ENCODE measurements at regions not wholly inside any gene's neighbourhood (a gene's known extent, or its start where the extent isn't known, plus 50 kb on each side); places are given as distances from the start of the nearest gene placed in this dataset.

GRCh38 chr6:134419716-134420115 is 101.8 kb upstream of the SGK1 start:
- ATAC-seq: no peak
- TF ChIP-seq ZFP30 (CRISPR knock-in tag; IDR thresholded peaks at IDR 0.05) (no peak), OSR1 (CRISPR knock-in tag; IDR thresholded peaks at IDR 0.05) (no peak), PATZ1 (CRISPR knock-in tag; IDR thresholded peaks at IDR 0.05; ENCODE audit: borderline replicate concordance) (no peak), CSRNP3 (CRISPR knock-in tag; IDR thresholded peaks at IDR 0.05) (no peak), PPARA (CRISPR knock-in tag; IDR thresholded peaks at IDR 0.05; ENCODE audit: borderline replicate concordance) (no peak), BACH2 (CRISPR knock-in tag; IDR thresholded peaks at IDR 0.05; ENCODE audit: borderline replicate concordance) (no peak), TSHZ2 (CRISPR knock-in tag; IDR thresholded peaks at IDR 0.05) (no peak), RARB (CRISPR knock-in tag; IDR thresholded peaks at IDR 0.05) (no peak), GLIS3 (CRISPR knock-in tag; IDR thresholded peaks at IDR 0.05) (no peak)

- ATAC-seq: no peak
- TF ChIP-seq CREB5 (CRISPR knock-in tag; IDR thresholded peaks at IDR 0.05; ENCODE audit: low read depth) (no peak), POU6F1 (CRISPR knock-in tag; IDR thresholded peaks at IDR 0.05; ENCODE audit: borderline replicate concordance, low read depth) (no peak), CSDC2 (CRISPR knock-in tag; IDR thresholded peaks at IDR 0.05) (no peak), ARNTL (CRISPR knock-in tag; IDR thresholded peaks at IDR 0.05; ENCODE audit: borderline replicate concordance, low read depth) (no peak), RARB (CRISPR knock-in tag; IDR thresholded peaks at IDR 0.05) (no peak), ZC3H10 (CRISPR knock-in tag; IDR thresholded peaks at IDR 0.05) (no peak), GLIS3 (CRISPR knock-in tag; IDR thresholded peaks at IDR 0.05) (no peak), ZNF565 (CRISPR knock-in tag; conservative IDR thresholded peaks at IDR 0.05; ENCODE audit: low read depth) (no peak), ZFP3 (CRISPR knock-in tag; IDR thresholded peaks at IDR 0.05) (no peak), ESRRG (CRISPR knock-in tag; IDR thresholded peaks at IDR 0.05) (no peak), TCF4 (CRISPR knock-in tag; IDR thresholded peaks at IDR 0.05; ENCODE audit: borderline replicate concordance) (no peak), PATZ1 (CRISPR knock-in tag; IDR thresholded peaks at IDR 0.05; ENCODE audit: borderline replicate concordance) (no peak)
These were observed 98.7 kb upstream of the SGK1 start for GRCh38 chr6:134416418-134417154.

- ATAC-seq: no peak
- no peak for TF ChIP-seq BACH2 (CRISPR knock-in tag; IDR thresholded peaks at IDR 0.05; ENCODE audit: borderline replicate concordance)
- no peak for TF ChIP-seq PATZ1 (CRISPR knock-in tag; IDR thresholded peaks at IDR 0.05; ENCODE audit: borderline replicate concordance)
- TF ChIP-seq ZFP30 (CRISPR knock-in tag; IDR thresholded peaks at IDR 0.05): no peak
- TF ChIP-seq TCF4 (CRISPR knock-in tag; IDR thresholded peaks at IDR 0.05; ENCODE audit: borderline replicate concordance): no peak
- TF ChIP-seq GLIS3 (CRISPR knock-in tag; IDR thresholded peaks at IDR 0.05): no peak
These were observed 97.7 kb upstream of the SGK1 start for GRCh38 chr6:134415656-134416055.

Measured in SK-N-SH treated with all-trans-retinoic acid at 6 μM for 48 hours (cell line).